Body of pancreas (tissue), 4 donors: ENCODE measurements at regions not wholly inside any gene's neighbourhood (a gene's known extent, or its start where the extent isn't known, plus 50 kb on each side); places are given as distances from the start of the nearest gene placed in this dataset.

Experiments used
- ATAC-seq: fragments of 150-250 bp; one replicate; pipeline ENCODE4 v1.9.1; 2016
- DNase-seq, 4 donors: peaks; one replicate each; pipeline ENCODE4 v3.0.0-alpha.2; 2019
- H3K27ac ChIP-seq, 4 donors: fragments of 200-600 bp; sonication (generic); 1 replicate in 3 of 4; 2 replicates in 1 of 4; pipeline versions ENCODE4 v1.5.1 to v1.6.1; 2016 to 2019; ENCODE audit warnings: mild to moderate bottlenecking in 1 of 4, mixed read lengths in 1 of 4, moderate library complexity in 1 of 4
- H3K27me3 ChIP-seq, 2 donors: fragments of 200-600 bp; sonication (generic); one replicate each; pipeline ENCODE4 v1.6.0; 2016; ENCODE audit warnings: mild to moderate bottlenecking in 1 of 2
- H3K36me3 ChIP-seq, 2 donors: fragments of 200-600 bp; sonication (generic); replicated peaks in 1 of 2; 2 replicates each; pipeline ENCODE4 v1.5.1; 2016; ENCODE audit warnings: low read depth in 2 of 2; ENCODE audit not compliant: insufficient read depth in 1 of 2
- H3K4me1 ChIP-seq: fragments of 200-600 bp; sonication (generic); one replicate; pipeline ENCODE4 v1.6.0; 2016
- H3K4me3 ChIP-seq, 2 donors: fragments of 200-600 bp; sonication (generic); 1 replicate in 1 of 2; 2 replicates in 1 of 2; pipeline ENCODE4 v1.5.1; 2016 to 2019
- H3K9me3 ChIP-seq, 3 donors: fragments of 200-600 bp; sonication (generic); 1 replicate in 2 of 3; 2 replicates in 1 of 3; pipeline ENCODE4 v1.5.1; 2016
- POLR2A ChIP-seq, 3 donors: fragments of 450-650 bp; IDR thresholded peaks; one replicate each; pipeline ENCODE4 v1.6.1; 2016; ENCODE audit warnings: antibody characterized with exemption in 3 of 3, mild to moderate bottlenecking in 2 of 3
- WGBS, 2 donors: methylation state at CpG; one replicate each; pipeline ENCODE4 v1.1.5; 2017; 5-methylcytosine and 5-hydroxymethylcytosine counted together
- intact Hi-C: fragments of 100-400 bp; cut with DNase I; formaldehyde crosslinking; loops from one replicate; pipeline ENCODE4 v1.15.1; 2023
- TF ChIP-seq, protein P1 (sequence below), 7 experiments: fragments of 450-650 bp in 4 of 7; fragments of 200-600 bp in 3 of 7; sonication (generic) in 3 of 7; IDR thresholded peaks; one replicate each; pipeline ENCODE4 v1.5.1; 2016 to 2019; ENCODE audit warnings: antibody characterized with exemption in 7 of 7

DNA sequence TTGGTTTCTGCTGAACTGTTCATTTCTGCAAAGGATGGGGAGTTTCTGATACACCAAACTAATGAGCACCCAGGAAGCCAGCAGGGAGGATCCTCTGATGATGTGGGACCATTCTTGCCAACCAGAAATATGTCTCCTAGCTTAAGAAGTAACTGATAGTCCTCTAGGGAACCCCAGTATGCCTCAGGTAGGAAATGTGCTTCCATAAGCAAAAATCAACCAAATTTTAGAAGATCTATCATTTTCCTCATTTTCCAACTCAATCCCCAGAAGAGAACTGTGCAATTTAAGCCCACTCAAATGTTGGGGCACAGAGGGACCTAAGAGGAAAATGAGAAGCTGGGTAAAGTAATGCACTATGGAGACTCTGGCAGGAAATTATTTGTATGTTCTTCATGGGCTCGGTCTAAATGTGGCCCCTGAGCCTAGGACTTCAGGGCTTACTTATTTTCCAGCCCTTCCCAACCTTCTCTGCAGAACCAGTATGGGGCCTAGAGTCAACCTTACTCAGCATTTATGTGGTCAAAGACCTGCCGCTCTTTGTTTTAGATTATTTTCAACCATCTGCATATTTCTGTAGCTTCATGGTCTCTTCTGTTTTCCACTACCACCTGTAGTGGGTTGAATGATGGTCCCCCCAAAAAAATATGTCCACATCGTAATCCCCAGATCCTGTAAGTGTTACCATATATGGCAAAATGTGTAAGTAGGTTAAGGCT is 359.8 kb upstream of the CDH4 start:
- Histone ChIP-seq H3K27ac (no peak overlapping the region), H3K4me3 (no peak overlapping the region), H3K9me3 (no peaks in the 10 kb centered on the region), H3K27me3 (no peaks in the 10 kb centered on the region), H3K4me1 (no peaks in the 10 kb centered on the region), H3K36me3 (no peaks in the 10 kb centered on the region)
- 67 to 81% methylated on average over 3 of the region's 3 CpGs for whole genome bisulfite sequencing, 2 donors
- TF ChIP-seq, protein P1, sequence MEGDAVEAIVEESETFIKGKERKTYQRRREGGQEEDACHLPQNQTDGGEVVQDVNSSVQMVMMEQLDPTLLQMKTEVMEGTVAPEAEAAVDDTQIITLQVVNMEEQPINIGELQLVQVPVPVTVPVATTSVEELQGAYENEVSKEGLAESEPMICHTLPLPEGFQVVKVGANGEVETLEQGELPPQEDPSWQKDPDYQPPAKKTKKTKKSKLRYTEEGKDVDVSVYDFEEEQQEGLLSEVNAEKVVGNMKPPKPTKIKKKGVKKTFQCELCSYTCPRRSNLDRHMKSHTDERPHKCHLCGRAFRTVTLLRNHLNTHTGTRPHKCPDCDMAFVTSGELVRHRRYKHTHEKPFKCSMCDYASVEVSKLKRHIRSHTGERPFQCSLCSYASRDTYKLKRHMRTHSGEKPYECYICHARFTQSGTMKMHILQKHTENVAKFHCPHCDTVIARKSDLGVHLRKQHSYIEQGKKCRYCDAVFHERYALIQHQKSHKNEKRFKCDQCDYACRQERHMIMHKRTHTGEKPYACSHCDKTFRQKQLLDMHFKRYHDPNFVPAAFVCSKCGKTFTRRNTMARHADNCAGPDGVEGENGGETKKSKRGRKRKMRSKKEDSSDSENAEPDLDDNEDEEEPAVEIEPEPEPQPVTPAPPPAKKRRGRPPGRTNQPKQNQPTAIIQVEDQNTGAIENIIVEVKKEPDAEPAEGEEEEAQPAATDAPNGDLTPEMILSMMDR (IDR thresholded peaks at IDR 0.05): no peak
- TF ChIP-seq POLR2A (IDR thresholded peaks at IDR 0.05): no peak
- ATAC-seq (no peak), DNase-seq (no peak)
- intact Hi-C loops: no loop called here

DNA sequence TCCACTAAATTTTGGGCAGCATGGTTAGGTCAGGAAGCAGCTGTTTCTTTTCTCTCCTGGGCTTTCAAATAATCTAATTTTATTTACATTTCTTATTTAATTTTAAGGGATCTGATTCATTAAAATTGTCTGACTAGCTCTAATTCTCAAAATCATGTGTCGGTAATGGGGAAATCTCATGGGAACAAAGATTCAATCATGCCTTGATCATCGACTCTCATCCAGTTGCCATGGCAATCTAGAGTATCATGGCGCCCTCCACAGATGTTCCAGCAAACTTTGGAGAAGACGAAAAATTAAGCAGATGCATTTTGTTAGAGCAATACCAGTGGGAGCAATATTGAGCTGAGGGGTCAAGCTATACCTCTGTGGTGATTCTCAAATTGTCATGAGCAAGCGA is 358.0 kb upstream of the CDH4 start:
- TF ChIP-seq, protein P1 (IDR thresholded peaks at IDR 0.05): no peak
- TF ChIP-seq POLR2A (IDR thresholded peaks at IDR 0.05): no peak
- H3K27me3 ChIP-seq: no peaks in the 10 kb centered on the region
- H3K9me3 ChIP-seq: no peaks in the 10 kb centered on the region
- no peak overlapping the region for H3K4me3 ChIP-seq
- DNase-seq (no peak), ATAC-seq (no peak)
- intact Hi-C loops: no loop called here
- no peaks in the 10 kb centered on the region for H3K4me1 ChIP-seq
- no peak overlapping the region for H3K27ac ChIP-seq
- 75 to 78% methylated on average over 5 of the region's 5 CpGs for WGBS, 2 donors
- H3K36me3 ChIP-seq: no peaks in the 10 kb centered on the region

DNA sequence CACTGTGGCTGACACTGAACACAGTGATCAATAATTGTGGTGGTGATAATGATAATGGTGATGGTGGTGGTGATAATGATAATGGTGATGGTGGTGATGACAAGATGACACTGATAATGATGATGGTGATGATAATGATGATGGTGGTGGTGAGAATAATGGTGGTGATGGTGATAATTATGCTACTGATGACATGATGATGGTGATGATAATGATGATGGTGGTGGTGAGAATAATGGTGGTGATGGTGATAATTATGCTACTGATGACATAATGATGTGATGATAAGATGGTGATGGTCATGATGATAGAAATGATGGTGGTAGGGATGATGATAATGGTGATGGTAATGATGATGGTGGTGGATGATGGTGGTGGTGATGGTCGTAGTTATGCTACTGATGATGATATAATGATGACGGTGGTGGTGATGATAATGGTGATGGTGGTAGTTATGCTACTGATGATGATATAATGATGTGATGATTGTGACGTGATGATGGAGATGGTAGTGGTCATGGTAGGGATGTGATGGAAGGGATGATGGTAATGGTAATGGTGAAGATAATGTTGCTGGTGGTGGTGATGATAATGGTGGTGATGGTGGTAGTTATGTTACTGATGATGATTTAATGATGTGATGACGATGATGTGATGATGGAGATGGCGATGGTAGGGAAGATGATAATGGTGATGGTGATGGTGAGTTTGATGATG is 356.5 kb upstream of the CDH4 start:
- DNase-seq (no peak), ATAC-seq (no peak)
- intact Hi-C loops: no loop called here
- 67 to 68% methylated on average over 5 of the region's 5 CpGs for WGBS, 2 donors
- H3K27me3 ChIP-seq: no peaks in the 10 kb centered on the region
- no peak overlapping the region for H3K4me3 ChIP-seq
- no peaks in the 10 kb centered on the region for H3K4me1 ChIP-seq
- H3K9me3 ChIP-seq: no peaks in the 10 kb centered on the region
- no peak overlapping the region for H3K27ac ChIP-seq
- H3K36me3 ChIP-seq: no peaks in the 10 kb centered on the region
- TF ChIP-seq, protein P1 (IDR thresholded peaks at IDR 0.05): no peak
- no peak for TF ChIP-seq POLR2A (IDR thresholded peaks at IDR 0.05)

DNA sequence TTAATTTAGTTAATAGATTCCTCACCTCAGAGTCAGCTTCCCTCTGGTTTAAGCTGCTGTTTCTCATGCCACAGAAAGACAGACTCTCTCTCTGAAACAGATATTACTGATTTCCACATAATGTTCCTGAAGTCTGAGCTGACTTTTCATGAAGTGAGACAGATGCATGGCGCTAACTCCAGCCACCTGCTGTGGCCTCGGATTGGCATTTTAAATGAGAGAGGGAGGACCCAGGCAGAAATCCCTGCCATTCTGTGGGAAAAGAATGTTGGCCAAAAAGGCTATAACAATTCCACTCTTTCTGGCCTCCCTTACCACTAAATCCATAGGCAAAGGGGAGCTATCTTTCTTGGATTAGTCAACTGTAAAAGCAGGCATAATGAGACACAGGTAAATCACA is 354.1 kb upstream of the CDH4 start:
- H3K9me3 ChIP-seq: no peaks in the 10 kb centered on the region
- no peak for TF ChIP-seq POLR2A (IDR thresholded peaks at IDR 0.05)
- TF ChIP-seq, protein P1 (IDR thresholded peaks at IDR 0.05): no peak
- intact Hi-C loops: no loop called here
- ATAC-seq (no peak), DNase-seq (no peak)
- H3K27me3 ChIP-seq: no peaks in the 10 kb centered on the region
- H3K36me3 ChIP-seq: no peaks in the 10 kb centered on the region
- H3K4me3 ChIP-seq: no peak overlapping the region
- H3K4me1 ChIP-seq: no peaks in the 10 kb centered on the region
- 60 to 76% methylated on average over 2 of the region's 2 CpGs for WGBS, 2 donors
- H3K27ac ChIP-seq: no peak overlapping the region
